CD14-positive monocyte (primary cell): ENCODE measurements at regions not wholly inside any gene's neighbourhood (a gene's known extent, or its start where the extent isn't known, plus 50 kb on each side); places are given as distances from the start of the nearest gene placed in this dataset.

Source experiments
- DNase-seq, 3 donors: peaks; one replicate each; pipeline ENCODE4 v3.0.0-alpha.2; 2011 to 2022
- H2AFZ ChIP-seq: 2 replicates; pipeline ENCODE4 v1.6.0; 2012; ENCODE audit warnings: mild to moderate bottlenecking, low read depth, low read length, inconsistent platforms; ENCODE audit not compliant: insufficient read depth, poor library complexity, severe bottlenecking
- H3K27ac ChIP-seq, 2 donors: 1 replicate in 1 of 2; 2 replicates in 1 of 2; pipeline ENCODE4 v1.5.1; 2012 to 2013; ENCODE audit warnings: low read length in 2 of 2, control low read depth in 1 of 2, inconsistent platforms in 1 of 2, low read depth in 1 of 2, mild to moderate bottlenecking in 1 of 2
- H3K27me3 ChIP-seq, 2 donors: one replicate each; pipeline versions ENCODE4 v1.6.0 to v1.6.1; 2011 to 2013; ENCODE audit warnings: low read length in 2 of 2; ENCODE audit not compliant: control insufficient read depth in 2 of 2, insufficient read depth in 2 of 2
- H3K36me3 ChIP-seq, 2 donors: replicated peaks in 1 of 2; 1 replicate in 1 of 2; 2 replicates in 1 of 2; pipeline versions ENCODE4 v1.5.1 to v1.6.1; 2012 to 2013; ENCODE audit warnings: low read length in 2 of 2, control low read depth in 1 of 2, inconsistent platforms in 1 of 2, mild to moderate bottlenecking in 1 of 2; ENCODE audit not compliant: insufficient read depth in 2 of 2, control insufficient read depth in 1 of 2
- H3K4me1 ChIP-seq, 2 donors: 1 replicate in 1 of 2; 2 replicates in 1 of 2; pipeline versions ENCODE4 v1.5.1 to v1.6.1; 2012 to 2013; ENCODE audit warnings: low read length in 2 of 2, control low read depth in 1 of 2, inconsistent platforms in 1 of 2, mild to moderate bottlenecking in 1 of 2, moderate library complexity in 1 of 2; ENCODE audit not compliant: insufficient read depth in 2 of 2, control insufficient read depth in 1 of 2
- H3K4me2 ChIP-seq: replicated peaks from 2 replicates; pipeline ENCODE3; 2012; ENCODE audit warnings: low read length, moderate library complexity, mild to moderate bottlenecking; ENCODE audit not compliant: poor library complexity, severe bottlenecking; ENCODE audit errors: extremely low read depth
- H3K4me3 ChIP-seq, 3 experiments: fragments of 200-600 bp in 1 of 3; sonication (generic) in 1 of 3; replicated peaks in 1 of 3; 1 replicate in 2 of 3; 2 replicates in 1 of 3; pipeline ENCODE4 v1.5.1; 2011 to 2013; ENCODE audit warnings: low read length in 3 of 3, mild to moderate bottlenecking in 3 of 3, control low read depth in 2 of 3, low read depth in 2 of 3, inconsistent platforms in 1 of 3, moderate library complexity in 1 of 3
- H3K79me2 ChIP-seq: 2 replicates; pipeline ENCODE4 v1.6.0; 2012; ENCODE audit warnings: mild to moderate bottlenecking, control low read depth, inconsistent platforms, low read length, moderate library complexity; ENCODE audit not compliant: insufficient read depth
- H3K9ac ChIP-seq: 2 replicates; pipeline ENCODE4 v1.6.0; 2017; ENCODE audit warnings: low read length, mild to moderate bottlenecking; ENCODE audit not compliant: insufficient read depth, poor library complexity, severe bottlenecking
- H3K9me3 ChIP-seq, 2 donors: replicated peaks in 1 of 2; 1 replicate in 1 of 2; 2 replicates in 1 of 2; pipeline versions ENCODE4 v1.5.1 to v1.6.1; 2012 to 2013; ENCODE audit warnings: low read length in 2 of 2, control low read depth in 1 of 2; ENCODE audit not compliant: control insufficient read depth in 1 of 2, insufficient read depth in 1 of 2
- H4K20me1 ChIP-seq: 2 replicates; pipeline ENCODE4 v1.6.0; 2012; ENCODE audit warnings: mild to moderate bottlenecking, low read length, control low read depth, moderate library complexity; ENCODE audit not compliant: insufficient read depth
- H3K27ac Mint-ChIP-seq, 7 donors: one replicate each; pipeline ENCODE4 v1.8.0; 2020; ENCODE audit warnings: mild to moderate bottlenecking in 7 of 7, mixed read lengths in 7 of 7, moderate library complexity in 6 of 7, inconsistent platforms in 2 of 7
- H3K27me3 Mint-ChIP-seq, 3 donors: one replicate each; pipeline ENCODE4 v1.8.0; 2021 to 2022; ENCODE audit warnings: low read depth in 3 of 3, mild to moderate bottlenecking in 3 of 3, mixed read lengths in 3 of 3, moderate library complexity in 3 of 3, inconsistent platforms in 1 of 3
- H3K36me3 Mint-ChIP-seq, 2 donors: one replicate each; pipeline ENCODE4 v1.8.0; 2020; ENCODE audit warnings: mixed read lengths in 2 of 2, inconsistent platforms in 1 of 2, mild to moderate bottlenecking in 1 of 2
- H3K4me1 Mint-ChIP-seq: one replicate; pipeline ENCODE4 v1.8.0; 2020; ENCODE audit warnings: mild to moderate bottlenecking, mixed read lengths
- H3K4me3 Mint-ChIP-seq, 2 donors: one replicate each; pipeline ENCODE4 v1.8.0; 2020; ENCODE audit warnings: mild to moderate bottlenecking in 2 of 2, mixed read lengths in 2 of 2, moderate library complexity in 1 of 2
- H3K9me3 Mint-ChIP-seq, 7 donors: one replicate each; pipeline ENCODE4 v1.8.0; 2020 to 2022; ENCODE audit warnings: mixed read lengths in 7 of 7, mild to moderate bottlenecking in 6 of 7, moderate library complexity in 6 of 7, inconsistent platforms in 2 of 7
- CTCF ChIP-seq: fragments of 200-600 bp; IDR thresholded peaks from one replicate; pipeline ENCODE4 v1.8.0; 2022; ENCODE audit warnings: antibody characterized with exemption, mild to moderate bottlenecking
- WGBS: methylation state at CpG from one replicate; pipeline ENCODE4 v1.1.5; 2013; ENCODE audit warnings: missing lambda C conversion rate; ENCODE audit not compliant: insufficient coverage; 5-methylcytosine and 5-hydroxymethylcytosine counted together
- intact Hi-C, 2 donors: fragments of 100-400 bp; cut with micrococcal nuclease; formaldehyde crosslinking; loops; one replicate each; pipeline versions ENCODE4 v1.15.0 to v1.15.1; 2023

DNA sequence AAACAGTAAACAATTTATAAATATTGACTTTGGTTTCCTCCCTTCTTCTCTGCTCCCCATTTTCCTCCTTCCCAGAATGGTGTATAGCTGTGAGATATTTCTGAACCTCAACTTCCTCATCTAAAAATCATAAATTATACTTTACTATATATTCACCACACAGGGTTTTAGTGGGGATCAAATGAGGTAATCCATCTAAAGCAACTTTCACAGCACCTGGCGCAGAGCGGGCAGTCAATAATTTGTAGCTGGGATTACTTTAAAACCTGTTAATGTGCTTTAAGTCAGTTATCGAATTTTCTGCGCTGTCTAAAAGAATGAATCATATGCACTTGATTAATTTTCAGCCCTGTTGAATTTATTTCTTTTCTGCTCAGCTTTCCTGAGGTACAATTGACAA, 172.7 kb downstream of the PTEN start:
- H3K4me3 ChIP-seq, result no peak overlapping the region
- TF ChIP-seq CTCF, result no peak
- no peaks in the 10 kb centered on the region for H3K79me2 ChIP-seq
- no peak for DNase-seq
- Mint-ChIP-seq H3K27me3 (peaks cover 0 to 4% (median 0%) of the 10 kb centered on the region in 3 donors), H3K4me1 (peaks cover 32% of the 10 kb centered on the region), H3K27ac (no peak overlapping the region), H3K4me3 (no peak overlapping the region), H3K9me3 (peaks cover 0 to 4% (median 0%) of the 10 kb centered on the region in 7 donors), H3K36me3 (peaks cover 2 to 4% of the 10 kb centered on the region in 2 donors)
- no peaks in the 10 kb centered on the region for H3K36me3 ChIP-seq
- 60% methylated on average over 2 of the region's 4 CpGs for WGBS
- H3K9me3 ChIP-seq, result no peaks in the 10 kb centered on the region
- no peak overlapping the region for H3K4me2 ChIP-seq
- peaks cover 14 to 21% of the 10 kb centered on the region in 2 donors for H3K4me1 ChIP-seq
- no peak overlapping the region for H3K27ac ChIP-seq
- H3K27me3 ChIP-seq, result no peaks in the 10 kb centered on the region
- intact Hi-C loops, result no loop called here
- H3K9ac ChIP-seq, result no peak overlapping the region
- no peaks in the 10 kb centered on the region for H4K20me1 ChIP-seq
- no peak overlapping the region for H2AFZ ChIP-seq

DNA sequence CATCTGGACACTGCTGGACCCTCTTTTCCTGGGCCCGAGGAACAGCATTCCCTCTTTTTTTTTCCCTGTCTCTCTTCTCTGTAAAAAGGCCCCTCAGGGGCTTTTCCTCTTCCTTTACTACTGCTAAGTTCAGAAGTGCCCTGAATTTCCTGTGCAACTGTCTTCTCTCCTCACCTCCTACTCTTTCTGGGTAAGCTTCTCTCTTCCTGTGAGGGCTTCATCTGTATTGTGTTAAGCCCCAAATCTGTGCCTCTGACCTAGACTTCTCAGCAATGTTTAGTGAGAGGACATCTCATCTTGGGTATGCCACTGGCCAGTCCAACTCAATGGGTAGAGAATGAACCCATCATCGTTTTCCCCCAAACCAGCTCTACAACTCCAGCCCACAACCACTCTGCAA, 174.2 kb downstream of the PTEN start:
- Histone ChIP-seq H3K4me2 (no peak overlapping the region), H3K4me3 (no peak overlapping the region), H4K20me1 (no peaks in the 10 kb centered on the region), H3K27ac (no peak overlapping the region), H3K9me3 (no peaks in the 10 kb centered on the region), H3K79me2 (no peaks in the 10 kb centered on the region), H3K9ac (no peak overlapping the region), H3K36me3 (no peaks in the 10 kb centered on the region), H3K4me1 (peaks cover 24 to 30% of the 10 kb centered on the region in 2 donors), H3K27me3 (no peaks in the 10 kb centered on the region), H2AFZ (no peak overlapping the region)
- Mint-ChIP-seq H3K4me3 (no peak overlapping the region), H3K36me3 (peaks cover 2 to 4% of the 10 kb centered on the region in 2 donors), H3K9me3 (peaks cover 0 to 4% (median 0%) of the 10 kb centered on the region in 7 donors), H3K4me1 (peaks cover 44% of the 10 kb centered on the region), H3K27ac (no peak overlapping the region), H3K27me3 (peaks cover 0 to 4% (median 0%) of the 10 kb centered on the region in 3 donors)
- TF ChIP-seq CTCF, result no peak
- no peak for DNase-seq
- intact Hi-C loops, result no loop called here
- WGBS, result 8% methylated on average over 1 of the region's 2 CpGs
